Central memory CD4-positive, alpha-beta T cell (primary cell): ENCODE measurements at regions not wholly inside any gene's neighbourhood (a gene's known extent, or its start where the extent isn't known, plus 50 kb on each side); places are given as distances from the start of the nearest gene placed in this dataset.

ENCODE experiments used
- DNase-seq: peaks from one replicate; pipeline ENCODE4 v3.0.0; 2022

- DNase-seq, result no peak
These were observed 291.9 kb downstream of the KCNC2 start for GRCh38 chr12:74917743-74918142.

DNA sequence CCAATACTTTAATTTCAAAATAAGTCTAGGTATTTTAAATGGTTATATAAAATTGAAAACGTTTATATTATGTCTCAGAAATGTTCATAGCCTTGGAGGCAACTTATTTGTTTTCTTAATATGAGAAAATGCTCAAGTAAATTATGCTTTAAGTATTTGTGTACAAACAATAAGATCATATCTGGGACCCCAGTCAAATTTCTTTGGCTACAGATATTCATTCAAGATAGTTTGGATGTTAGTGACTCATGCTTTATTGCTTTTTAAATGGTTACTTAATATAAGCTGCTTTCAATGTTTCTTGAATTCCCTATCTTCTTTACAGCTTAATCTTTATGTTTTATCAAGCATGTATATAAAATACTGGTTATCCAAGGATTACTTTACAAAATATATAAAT is 291.3 kb downstream of the KCNC2 start:
- DNase-seq, result no peak

GRCh38 chr12:74922117-74922516 is 287.5 kb downstream of the KCNC2 start:
- no peak for DNase-seq

GRCh38 chr12:74922642-74923041 is 287.0 kb downstream of the KCNC2 start:
- no peak for DNase-seq

GRCh38 chr12:74941670-74942069 is 268.0 kb downstream of the KCNC2 start:
- no peak for DNase-seq

- peak; percentile 41 for DNase-seq
These were observed 263.9 kb downstream of the KCNC2 start for GRCh38 chr12:74945771-74946198.

- no peak for DNase-seq
These were observed 255.9 kb downstream of the KCNC2 start for GRCh38 chr12:74953697-74954096.

DNA sequence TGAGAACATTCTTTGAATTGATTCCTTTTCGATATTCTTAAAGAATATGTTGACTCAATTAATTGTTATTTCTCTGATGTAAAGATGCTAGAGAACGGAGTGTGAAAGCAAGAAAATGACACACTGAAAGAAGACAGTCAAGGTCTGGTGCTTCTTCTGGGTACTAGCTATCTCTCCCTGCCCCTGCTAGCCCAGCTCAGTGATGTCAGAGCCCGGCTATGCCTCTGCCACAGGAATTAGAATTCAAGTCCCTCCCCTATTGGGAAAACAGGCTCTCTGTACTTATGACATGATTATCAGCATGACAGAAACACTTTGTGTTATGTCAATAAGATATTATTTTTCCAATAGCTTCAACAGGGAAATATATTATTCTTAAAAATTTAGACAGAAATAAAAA is 252.4 kb downstream of the KCNC2 start:
- no peak for DNase-seq

GRCh38 chr12:74957634-74958033 is 252.0 kb downstream of the KCNC2 start:
- no peak for DNase-seq

GRCh38 chr12:74959657-74960056 is 250.0 kb downstream of the KCNC2 start:
- no peak for DNase-seq

GRCh38 chr12:74963304-74963703 is 246.3 kb downstream of the KCNC2 start:
- DNase-seq, result no peak

- DNase-seq, result no peak
These were observed 245.7 kb downstream of the KCNC2 start for GRCh38 chr12:74963867-74964331.

- DNase-seq, result no peak
These were observed 245.2 kb downstream of the KCNC2 start for GRCh38 chr12:74964390-74964789.

GRCh38 chr12:74971201-74971600 is 238.4 kb downstream of the KCNC2 start:
- DNase-seq, result no peak

DNA sequence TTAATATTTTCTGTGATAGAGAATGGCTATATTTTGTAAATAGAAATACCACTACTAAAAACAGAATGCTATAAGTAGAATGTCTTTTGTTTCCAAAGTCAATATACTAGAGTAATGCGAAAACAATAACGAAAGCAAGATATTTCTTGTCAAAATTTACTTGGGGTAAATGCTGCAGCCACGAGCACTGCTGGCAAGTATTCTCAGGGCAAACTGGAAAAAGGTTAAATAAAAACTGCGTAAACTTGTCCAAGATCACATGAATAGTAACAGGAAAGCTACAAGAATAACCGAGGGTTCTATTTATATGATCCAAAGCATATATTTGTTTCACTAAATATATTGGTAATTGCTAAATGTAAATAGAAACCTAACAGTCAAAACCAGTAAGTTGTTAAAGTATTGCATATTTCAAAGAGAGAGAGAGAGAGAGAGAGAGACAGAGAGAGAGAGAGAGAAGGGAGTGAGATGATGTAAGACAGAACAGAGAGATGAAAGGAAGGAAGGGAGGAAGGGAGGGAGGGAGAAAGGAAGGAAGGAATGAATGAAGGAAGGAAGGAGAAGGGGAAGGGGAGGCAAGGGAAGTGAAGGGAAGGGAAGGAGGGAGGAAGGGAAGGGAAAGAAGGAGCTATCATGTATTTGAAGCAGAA is 231.7 kb downstream of the KCNC2 start:
- no peak for DNase-seq

DNA sequence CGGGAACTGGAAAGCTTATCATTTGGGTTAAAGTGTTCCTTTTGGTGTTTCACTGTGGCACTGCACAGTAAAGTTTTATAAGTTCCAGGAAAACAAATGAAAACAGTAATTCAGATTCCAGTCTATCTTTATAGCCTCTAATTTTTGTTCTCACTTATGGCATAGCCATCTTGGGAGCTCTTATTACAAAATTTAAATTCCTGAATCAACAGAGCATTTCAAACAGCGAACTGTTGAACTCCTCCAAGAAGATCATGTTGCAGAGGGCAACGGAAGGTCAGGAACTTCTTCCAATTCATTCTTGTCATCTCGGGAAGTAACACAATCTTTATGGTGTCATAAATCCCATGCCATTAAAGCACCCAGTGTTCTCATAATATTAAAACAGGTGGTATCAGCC is 229.1 kb downstream of the KCNC2 start:
- DNase-seq, result no peak

GRCh38 chr12:74981541-74981940 is 228.1 kb downstream of the KCNC2 start:
- no peak for DNase-seq

- DNase-seq, result no peak
These were observed 225.7 kb downstream of the KCNC2 start for GRCh38 chr12:74983917-74984316.

GRCh38 chr12:74984631-74985030 is 225.0 kb downstream of the KCNC2 start:
- no peak for DNase-seq

DNA sequence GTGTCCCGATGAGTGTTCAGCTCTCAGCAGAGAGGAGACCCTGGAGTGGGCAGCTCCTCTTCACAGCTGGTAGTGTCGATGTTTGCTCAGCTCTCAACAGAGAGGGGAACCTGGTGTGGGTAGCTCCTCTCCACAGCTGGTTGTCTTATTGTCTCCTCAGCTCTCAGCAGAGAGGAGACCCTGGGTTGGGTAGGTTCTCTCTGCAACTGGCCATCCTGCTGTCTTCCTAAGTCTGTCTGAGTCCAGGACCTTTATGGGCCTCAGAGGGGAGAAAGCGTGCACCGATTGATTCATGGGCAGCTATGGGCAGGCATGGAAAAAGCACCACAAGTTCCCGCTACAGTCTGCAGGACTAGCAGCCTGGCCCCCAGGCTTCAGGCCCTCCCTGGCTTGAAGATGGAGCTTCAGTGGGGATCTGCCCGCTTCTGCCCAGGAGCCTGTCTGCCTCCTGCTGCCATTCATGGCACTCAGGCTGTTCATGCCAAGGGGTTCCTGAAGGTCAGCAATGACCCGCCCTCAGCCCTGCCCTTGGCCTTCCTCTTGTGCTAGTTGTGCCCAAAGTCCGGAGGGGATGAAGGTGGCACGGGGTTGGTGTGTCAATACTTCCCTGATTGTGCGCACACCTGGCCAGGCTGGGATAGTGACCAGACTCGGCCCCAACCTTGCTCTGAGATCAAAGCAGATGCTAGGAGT is 224.2 kb downstream of the KCNC2 start:
- no peak for DNase-seq

DNA sequence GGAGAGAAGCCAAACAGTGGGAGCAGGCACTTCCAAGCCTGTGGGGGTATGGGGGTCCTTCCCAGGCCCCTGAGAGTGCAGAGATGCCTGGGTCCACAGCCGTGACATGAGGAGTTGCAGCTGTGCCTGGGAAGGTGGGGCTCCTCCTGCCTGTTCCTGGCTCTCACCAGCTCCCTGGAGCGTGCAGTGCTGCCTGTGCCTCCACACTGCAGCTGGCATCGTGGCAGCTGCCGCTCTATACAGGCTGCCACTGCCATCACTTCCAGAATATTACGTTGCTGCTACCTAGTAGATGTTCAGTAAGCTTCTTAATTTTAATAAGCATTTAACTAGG is 223.7 kb downstream of the KCNC2 start:
- DNase-seq, result no peak

DNA sequence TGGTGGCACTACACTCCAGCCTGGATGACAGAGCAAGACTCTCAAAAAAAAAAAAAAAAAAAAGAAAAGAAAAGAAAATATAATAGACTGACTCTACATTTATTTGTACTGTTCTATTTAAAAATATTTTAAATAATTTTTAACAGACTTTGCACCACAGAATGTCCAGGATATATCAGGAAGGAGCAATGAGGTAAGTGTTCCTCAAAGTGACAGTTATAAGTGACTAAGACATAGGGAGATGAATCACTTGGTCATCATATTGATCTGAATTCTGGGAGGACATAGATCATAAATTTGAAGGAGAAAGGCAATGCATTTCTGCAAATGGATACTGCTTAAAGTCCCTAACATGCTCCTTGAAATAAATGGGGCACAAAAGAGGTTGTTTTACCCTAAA is 221.5 kb downstream of the KCNC2 start:
- DNase-seq, result no peak
